ENCODE measurements at regions not wholly inside any gene's neighbourhood (a gene's known extent, or its start where the extent isn't known, plus 50 kb on each side); places are given as distances from the start of the nearest gene placed in this dataset.

DNA sequence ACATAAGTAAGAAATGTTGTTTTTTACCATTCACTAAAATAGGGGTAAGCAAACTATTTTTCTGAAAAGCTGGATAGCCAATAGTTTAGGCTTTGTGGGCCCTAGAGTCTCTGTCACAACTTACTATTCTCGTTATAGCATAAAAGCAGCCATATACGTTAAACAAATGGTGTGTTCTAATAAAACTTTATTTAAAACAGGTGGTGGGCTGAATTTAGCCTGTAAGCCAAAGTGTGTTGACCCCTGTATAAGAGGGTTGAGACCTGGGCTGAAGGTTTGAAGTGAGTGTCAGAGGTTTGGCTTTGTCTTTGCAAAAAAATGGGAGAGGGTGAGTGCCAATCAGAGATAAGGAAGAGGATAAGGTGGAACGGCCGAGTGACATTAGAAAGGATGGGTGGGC is 197.2 kb downstream of the RNF144B start:
- H2AK5ac ChIP-seq (ENCODE audit: low read depth, low read length): no peak overlapping the region
- no peak overlapping the region for H3K56ac ChIP-seq (replicated peaks; ENCODE audit: insufficient read length, low read depth, low read length)
- H3K9me3 ChIP-seq (ENCODE audit: insufficient read depth in 2 of 2, low read depth in 1 of 2, low read length in 1 of 2): no peaks in the 10 kb centered on the region
- no peak overlapping the region for H2BK120ac ChIP-seq (replicated peaks; ENCODE audit: low read depth, low read length)
- no peaks in the 10 kb centered on the region for H3K27me3 ChIP-seq (replicated peaks in 1 of 4; ENCODE audit: control insufficient read depth in 3 of 4, extremely low read depth in 1 of 4, insufficient read depth in 3 of 4, low read length in 3 of 4)
- no peak overlapping the region for H3K23ac ChIP-seq (ENCODE audit: insufficient read length)
- H2BK5ac ChIP-seq (ENCODE audit: low read depth, low read length): no peak overlapping the region
- no peak overlapping the region for H2BK12ac ChIP-seq (ENCODE audit: low read depth, low read length)
- H2BK20ac ChIP-seq (ENCODE audit: low read length): no peak overlapping the region
- H3K79me2 ChIP-seq (ENCODE audit: control insufficient read depth in 1 of 2, insufficient read depth in 2 of 2, low read length in 2 of 2): no peaks in the 10 kb centered on the region
- no peak overlapping the region for H3K18ac ChIP-seq (ENCODE audit: extremely low read depth, low read length)
- ChIA-PET CTCF (ENCODE audit: partially characterized antibody) (interaction anchor here (2.5 kb wide), 1 partner anchor 12 kb away, joined by 7 read pairs; no protein-coding TSS in a partner anchor), POLR2A (ENCODE audit: partially characterized antibody) (no interaction called here)
- H4K91ac ChIP-seq (replicated peaks; ENCODE audit: insufficient read length, low read length): no peak overlapping the region
- FAIRE-seq (no peak), DNase-seq (ENCODE audit: low read depth in 1 of 2, low spot score in 2 of 2) (no peak)
- H3K27ac ChIP-seq (ENCODE audit: low read depth, low read length): no peak overlapping the region
- peaks cover 0 to 4% (median 0%) of the 10 kb centered on the region in 4 experiments; a peak in 1 of 7 replicates for H3K4me1 ChIP-seq (replicated peaks in 1 of 4; ENCODE audit: control insufficient read depth in 3 of 4, insufficient read depth in 4 of 4, low read length in 3 of 4)
- H4K8ac ChIP-seq (ENCODE audit: extremely low read depth, insufficient read depth, low read length): no peak overlapping the region
- no peaks in the 10 kb centered on the region for H3K79me1 ChIP-seq (ENCODE audit: low read depth, low read length)
- H2BK15ac ChIP-seq (ENCODE audit: low read length): no peak overlapping the region
- no peak overlapping the region for H4K5ac ChIP-seq (ENCODE audit: insufficient read length, low read depth, low read length)
- no peak overlapping the region for H3K4me2 ChIP-seq (ENCODE audit: insufficient read depth in 1 of 2, low read depth in 2 of 2, low read length in 2 of 2)
- no peaks in the 10 kb centered on the region for H3K36me3 ChIP-seq (ENCODE audit: control insufficient read depth in 2 of 4, insufficient read depth in 4 of 4, low read length in 3 of 4)
- H3K4ac ChIP-seq (replicated peaks; ENCODE audit: insufficient read length, low read depth, low read length): no peak overlapping the region
- 93% methylated on average over 4 of the region's 4 CpGs; no CpG with 5 or more reads in 1 of the 2 experiments for WGBS, 2 experiments (ENCODE audit: extremely low coverage in 1 of 2, insufficient coverage in 1 of 2, insufficient read length in 1 of 2, insufficient replicate concordance in 2 of 2, low coverage in 1 of 2, low lambda C conversion rate in 2 of 2, missing lambda C conversion rate in 1 of 2)
- H2AFZ ChIP-seq (ENCODE audit: low read length): no peak overlapping the region
- no peaks in the 10 kb centered on the region for H4K20me1 ChIP-seq (replicated peaks in 1 of 2; ENCODE audit: control insufficient read depth in 1 of 2, insufficient read depth in 2 of 2, low read length in 2 of 2)
- no peak overlapping the region for H3K9ac ChIP-seq (replicated peaks in 1 of 4; ENCODE audit: extremely low read depth in 1 of 4, low read depth in 3 of 4, low read length in 3 of 4)
- no peaks in the 10 kb centered on the region for H3K23me2 ChIP-seq (ENCODE audit: low read depth, low read length)
- no peak overlapping the region for H3K14ac ChIP-seq (ENCODE audit: insufficient read length)
- H3K4me3 ChIP-seq (ENCODE audit: extremely low read depth in 1 of 4, insufficient read depth in 2 of 4, low read depth in 3 of 4, low read length in 4 of 4): no peak overlapping the region
- TF ChIP-seq GTF2F1 (IDR thresholded peaks at IDR 0.05; ENCODE audit: borderline replicate concordance, low read depth, low read length): no peak

Measured in H1 (cell line).